Breast epithelium (tissue), 4 donors: ENCODE measurements at regions not wholly inside any gene's neighbourhood (a gene's known extent, or its start where the extent isn't known, plus 50 kb on each side); places are given as distances from the start of the nearest gene placed in this dataset.
A peak's percentile ranks its signal among the peaks of the same experiment; 100 is the strongest.

Experiments used
- DNase-seq, 2 donors: peaks; one replicate each; pipeline ENCODE4 v3.0.0-alpha.2; 2019; ENCODE audit warnings: low spot score in 2 of 2
- H3K27ac ChIP-seq, 2 donors: fragments of 200-600 bp; sonication (generic) in 1 of 2; one replicate each; pipeline ENCODE4 v1.5.1; 2016 to 2019; ENCODE audit warnings: mild to moderate bottlenecking in 1 of 2
- H3K27me3 ChIP-seq, 2 donors: fragments of 200-600 bp; sonication (generic) in 1 of 2; one replicate each; pipeline versions ENCODE4 v1.5.1 to v1.6.0; 2017 to 2019; ENCODE audit warnings: control low read depth in 1 of 2, mild to moderate bottlenecking in 1 of 2
- H3K36me3 ChIP-seq: fragments of 200-600 bp; one replicate; pipeline ENCODE4 v1.5.1; 2019
- H3K4me1 ChIP-seq, 2 donors: fragments of 200-600 bp; sonication (generic); one replicate each; pipeline ENCODE4 v1.5.1; 2016 to 2019; ENCODE audit warnings: control low read depth in 1 of 2
- H3K4me3 ChIP-seq, 3 donors: fragments of 200-600 bp; sonication (generic); 1 replicate in 2 of 3; 2 replicates in 1 of 3; pipeline ENCODE4 v1.5.1; 2016 to 2019; ENCODE audit warnings: mild to moderate bottlenecking in 3 of 3, moderate library complexity in 2 of 3
- H3K9me3 ChIP-seq, 2 donors: fragments of 200-600 bp; sonication (generic) in 1 of 2; one replicate each; pipeline ENCODE4 v1.5.1; 2016 to 2019; ENCODE audit warnings: control low read depth in 1 of 2
- CTCF ChIP-seq, 3 donors: fragments of 450-650 bp; IDR thresholded peaks; one replicate each; pipeline ENCODE4 v1.5.1; 2016 to 2017; ENCODE audit warnings: antibody characterized with exemption in 3 of 3, mild to moderate bottlenecking in 3 of 3, moderate library complexity in 3 of 3
- POLR2A ChIP-seq: fragments of 450-650 bp; IDR thresholded peaks from one replicate; pipeline ENCODE4 v1.6.1; 2016; ENCODE audit warnings: antibody characterized with exemption, mild to moderate bottlenecking, moderate library complexity
- POLR2AphosphoS5 ChIP-seq, 3 donors: sonication (generic); formaldehyde crosslinking; IDR thresholded peaks; one replicate each; pipeline ENCODE4 v1.6.1; 2017; ENCODE audit warnings: antibody characterized with exemption in 3 of 3
- intact Hi-C: fragments of 100-400 bp; cut with DNase I; formaldehyde crosslinking; loops from one replicate; pipeline ENCODE4 v1.15.1; 2023; ENCODE audit warnings: low total_unique reads

GRCh38 chr2:13056259-13056843 is 339.6 kb downstream of the TRIB2 start:
- peak in 1 of 3 donors; percentile 19 for TF ChIP-seq CTCF (IDR thresholded peaks at IDR 0.05)
- no peak for TF ChIP-seq POLR2A
- Histone ChIP-seq H3K27me3 (no peaks in the 10 kb centered on the region), H3K36me3 (no peaks in the 10 kb centered on the region), H3K4me3 (no peak overlapping the region), H3K27ac (no peak overlapping the region), H3K9me3 (no peaks in the 10 kb centered on the region), H3K4me1 (no peaks in the 10 kb centered on the region)
- DNase-seq = no peak
- intact Hi-C loops = no loop called here

- no peaks in the 10 kb centered on the region for H3K36me3 ChIP-seq
- H3K4me1 ChIP-seq = no peaks in the 10 kb centered on the region
- H3K4me3 ChIP-seq = no peak overlapping the region
- intact Hi-C loops = no loop called here
- no peak overlapping the region for H3K27ac ChIP-seq
- H3K9me3 ChIP-seq = no peaks in the 10 kb centered on the region
- DNase-seq = no peak
- TF ChIP-seq POLR2A (no peak), POLR2AphosphoS5 (IDR thresholded peaks at IDR 0.05) (no peak), CTCF (IDR thresholded peaks at IDR 0.05) (no peak)
- H3K27me3 ChIP-seq = no peaks in the 10 kb centered on the region
Measured at GRCh38 chr2:13057671-13058070, 340.9 kb downstream of the TRIB2 start.

GRCh38 chr2:13066676-13067075 is 349.9 kb downstream of the TRIB2 start:
- intact Hi-C loops = no loop called here
- no peak for DNase-seq
- no peaks in the 10 kb centered on the region for H3K36me3 ChIP-seq

GRCh38 chr2:13067508-13067907 is 350.8 kb downstream of the TRIB2 start:
- Histone ChIP-seq H3K27ac (no peak overlapping the region), H3K36me3 (no peaks in the 10 kb centered on the region), H3K4me1 (no peaks in the 10 kb centered on the region), H3K4me3 (no peak overlapping the region), H3K9me3 (no peaks in the 10 kb centered on the region), H3K27me3 (no peaks in the 10 kb centered on the region)
- DNase-seq = no peak
- intact Hi-C loops = no loop called here
- TF ChIP-seq POLR2A = no peak
- no peak for TF ChIP-seq CTCF (IDR thresholded peaks at IDR 0.05)
- TF ChIP-seq POLR2AphosphoS5 (IDR thresholded peaks at IDR 0.05) = no peak

More at GRCh38 chr2:13066676-13067075, 349.9 kb downstream of the TRIB2 start:
- Histone ChIP-seq H3K9me3 (no peaks in the 10 kb centered on the region), H3K4me3 (no peak overlapping the region), H3K27me3 (no peaks in the 10 kb centered on the region), H3K27ac (no peak overlapping the region), H3K4me1 (no peaks in the 10 kb centered on the region)
- no peak for TF ChIP-seq CTCF (IDR thresholded peaks at IDR 0.05)
- no peak for TF ChIP-seq POLR2A
- TF ChIP-seq POLR2AphosphoS5 (IDR thresholded peaks at IDR 0.05) = no peak

GRCh38 chr2:13089971-13090370 is 373.2 kb downstream of the TRIB2 start:
- intact Hi-C loops = no loop called here
- TF ChIP-seq POLR2A = no peak
- TF ChIP-seq CTCF (IDR thresholded peaks at IDR 0.05) = no peak
- TF ChIP-seq POLR2AphosphoS5 (IDR thresholded peaks at IDR 0.05) = no peak
- no peak overlapping the region for H3K4me3 ChIP-seq
- no peaks in the 10 kb centered on the region for H3K9me3 ChIP-seq
- DNase-seq = no peak
- H3K27ac ChIP-seq = no peak overlapping the region
- H3K27me3 ChIP-seq = no peaks in the 10 kb centered on the region
- no peaks in the 10 kb centered on the region for H3K4me1 ChIP-seq
- no peaks in the 10 kb centered on the region for H3K36me3 ChIP-seq
